Activated CD4-positive, CD25-positive, alpha-beta regulatory T cell treated with anti-CD3 and anti-CD28 coated beads, Interleukin-2, amount 50 U/mL, for 24 hours (primary cell): ENCODE measurements at regions not wholly inside any gene's neighbourhood (a gene's known extent, or its start where the extent isn't known, plus 50 kb on each side); places are given as distances from the start of the nearest gene placed in this dataset.

Experiments
- ATAC-seq, 2 donors: fragments of 150-1000 bp; cut with Tn5 transposase; one replicate each; pipeline ENCODE4 v1.10.0; 2021; ENCODE audit warnings: mild to moderate bottlenecking in 1 of 2, moderate library complexity in 1 of 2

- no peak for ATAC-seq
These were observed 161.1 kb upstream of the PDGFD start for GRCh38 chr11:104325093-104325492.

GRCh38 chr11:104324276-104324675, 160.3 kb upstream of the PDGFD start:
- ATAC-seq = no peak

DNA sequence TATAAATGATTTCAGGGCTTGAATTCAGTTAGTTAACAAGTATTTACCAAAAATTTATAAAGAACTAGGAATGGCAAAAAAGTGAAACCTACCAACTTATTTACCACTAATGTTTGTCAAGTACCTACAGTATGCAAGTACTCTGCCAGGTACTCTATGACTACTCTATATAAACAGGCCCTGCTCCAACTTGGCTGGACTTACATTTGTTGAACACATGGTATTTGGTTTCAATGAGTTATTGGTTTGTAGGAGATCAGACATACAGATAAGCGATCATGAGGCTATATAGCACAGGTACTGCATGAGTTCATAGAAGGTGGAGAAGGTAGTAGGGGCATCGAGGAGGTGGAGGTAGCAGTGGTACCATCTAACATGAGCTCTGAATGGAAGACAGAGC, 159.9 kb upstream of the PDGFD start:
- ATAC-seq = no peak

DNA sequence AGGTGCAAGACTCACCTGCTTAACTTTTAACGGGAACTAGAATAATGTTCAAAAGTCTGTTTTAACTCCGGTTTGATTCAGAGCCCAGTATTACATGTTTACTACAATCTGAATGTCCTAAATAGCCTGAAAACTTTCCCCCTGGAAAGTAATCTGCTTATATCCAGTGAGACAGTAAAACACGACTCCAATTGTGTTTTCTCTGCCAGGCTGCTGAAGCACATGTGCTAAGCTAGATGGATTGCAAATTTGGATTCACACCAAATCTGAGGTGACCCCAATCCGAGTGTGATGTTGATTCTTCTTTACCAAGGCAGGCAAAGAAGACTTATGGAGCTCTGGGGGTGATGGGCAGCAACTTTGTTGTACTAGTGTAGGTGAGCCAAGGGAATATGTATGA, 158.7 kb upstream of the PDGFD start:
- no peak for ATAC-seq

- no peak for ATAC-seq
These were observed 157.0 kb upstream of the PDGFD start for GRCh38 chr11:104320956-104321355.

GRCh38 chr11:104320097-104320496, 156.2 kb upstream of the PDGFD start:
- ATAC-seq = no peak

DNA sequence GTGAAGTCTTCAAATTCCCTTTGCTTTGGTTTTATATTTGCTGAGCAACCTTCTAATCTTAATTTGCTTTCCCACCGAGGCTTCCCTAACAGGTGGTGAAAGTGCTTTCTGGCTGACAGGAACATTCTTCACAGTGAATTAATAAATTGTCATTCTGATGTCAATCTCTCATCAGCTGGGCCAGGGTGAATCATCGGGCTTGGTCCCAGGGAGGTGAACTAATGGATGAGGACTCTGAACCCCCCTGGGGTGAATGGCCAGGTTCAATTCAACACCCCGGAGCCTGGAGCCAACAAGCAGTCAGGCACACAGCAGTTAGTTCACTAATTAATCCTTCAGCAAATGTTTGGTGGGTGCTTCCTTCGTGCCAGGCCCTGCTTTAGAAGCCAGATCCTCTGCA, 155.4 kb upstream of the PDGFD start:
- no peak for ATAC-seq

DNA sequence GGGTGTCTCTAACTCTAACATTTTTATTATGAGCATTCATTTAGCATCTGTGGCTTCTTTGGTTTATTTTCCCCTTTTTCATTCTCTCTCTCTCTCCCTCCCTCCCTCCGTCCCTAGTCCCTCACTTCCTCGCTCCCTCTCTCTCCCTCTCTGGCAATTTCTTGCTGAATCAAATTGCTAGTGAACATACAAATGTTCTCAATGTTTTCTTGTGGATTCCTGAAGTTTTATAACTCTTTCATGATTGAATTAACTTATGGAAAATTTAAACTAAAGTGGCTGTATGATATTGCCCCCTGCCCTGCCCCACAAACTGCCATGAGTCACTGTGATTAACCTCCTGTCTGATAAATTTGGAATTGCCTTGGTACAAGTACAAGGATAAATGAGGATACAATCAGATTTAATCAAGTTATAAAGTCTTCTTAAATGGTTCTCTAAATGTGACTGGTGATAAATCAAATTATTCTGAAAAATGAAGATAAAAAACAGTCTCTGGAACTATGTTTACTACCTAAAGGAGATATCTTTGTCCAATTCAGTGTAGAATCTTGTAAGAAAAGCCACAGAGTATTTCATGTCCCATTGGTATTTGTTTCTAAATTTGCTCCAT, 143.0 kb upstream of the PDGFD start:
- no peak for ATAC-seq

DNA sequence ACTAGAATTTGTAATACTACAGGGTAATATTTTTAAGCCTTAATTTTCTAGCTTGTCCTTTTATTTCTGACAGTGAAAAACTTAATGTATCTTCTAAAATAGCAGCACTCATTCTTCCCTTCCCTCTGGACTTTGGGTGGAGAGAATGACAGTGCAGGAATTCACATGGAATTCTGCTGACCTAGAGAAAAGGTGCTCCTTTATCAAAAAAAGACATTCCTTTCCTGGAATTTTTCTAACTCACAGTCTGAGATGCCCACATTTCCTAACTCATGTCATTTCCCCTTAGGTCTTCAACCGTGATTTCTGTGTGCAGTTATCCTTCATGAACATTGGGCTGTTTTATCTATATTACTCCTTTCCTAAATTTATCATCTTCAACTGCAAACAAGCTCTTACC, 137.8 kb upstream of the PDGFD start:
- no peak for ATAC-seq

DNA sequence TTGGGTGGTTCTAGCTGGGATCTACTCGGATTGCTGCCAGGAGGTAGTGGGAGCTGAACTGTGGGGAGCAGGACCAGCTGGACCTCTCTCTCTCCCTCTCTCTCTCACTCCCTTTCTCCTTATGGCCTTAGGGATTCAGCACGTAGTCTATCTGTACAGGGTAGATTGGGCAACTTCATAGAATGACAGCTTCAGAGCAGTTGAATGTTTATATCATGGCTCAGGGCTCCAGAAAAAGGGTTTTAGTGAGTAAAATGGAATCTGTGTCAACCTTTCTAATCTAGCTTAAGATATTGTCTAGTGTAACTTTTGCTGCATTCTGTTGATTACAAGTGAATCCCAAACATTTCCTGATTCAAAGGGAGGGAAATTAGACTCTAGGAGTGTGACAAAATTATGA, 127.7 kb upstream of the PDGFD start:
- ATAC-seq = no peak

DNA sequence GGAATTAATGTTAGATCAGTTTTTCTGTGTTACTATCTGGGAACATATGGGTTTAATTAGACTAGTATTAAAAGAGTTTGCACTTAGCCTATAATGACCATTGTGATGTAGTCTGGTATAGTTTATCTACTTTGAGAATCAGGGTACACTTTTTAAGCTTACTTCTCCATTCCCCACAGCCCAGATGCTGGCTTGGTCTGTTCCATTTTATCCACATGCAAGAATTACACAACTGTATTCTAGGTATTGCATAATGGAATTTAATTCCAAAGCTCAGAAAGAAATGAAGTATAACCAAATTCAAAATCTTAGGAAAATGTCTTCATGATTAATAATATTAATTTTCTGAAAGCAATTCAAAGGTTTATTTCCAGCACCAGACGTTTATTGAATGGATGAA, 122.2 kb upstream of the PDGFD start:
- no peak for ATAC-seq

- ATAC-seq = no peak
These were observed 115.6 kb upstream of the PDGFD start for GRCh38 chr11:104279587-104279986.

GRCh38 chr11:104275992-104276391, 112.0 kb upstream of the PDGFD start:
- no peak for ATAC-seq

DNA sequence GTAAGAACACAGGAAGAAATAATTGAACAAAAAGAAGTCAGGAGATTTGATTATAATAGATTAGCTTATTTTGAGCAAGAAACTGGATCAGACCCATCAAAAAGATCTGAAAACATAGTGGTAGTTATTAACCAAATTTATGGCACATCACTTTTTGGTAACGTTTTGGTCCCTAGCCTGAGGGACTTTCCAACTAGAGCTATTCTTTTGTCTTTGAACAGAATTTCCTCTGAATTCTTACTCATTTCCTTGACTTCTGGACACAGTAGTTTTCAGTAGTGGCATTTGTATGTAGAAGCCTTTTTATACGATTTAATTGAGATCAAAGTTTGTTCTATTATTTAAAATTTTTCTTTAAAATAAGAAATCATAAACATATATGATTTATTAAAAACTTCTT, 96.5 kb upstream of the PDGFD start:
- no peak for ATAC-seq

GRCh38 chr11:104259121-104259610, 95.2 kb upstream of the PDGFD start:
- ATAC-seq = no peak

DNA sequence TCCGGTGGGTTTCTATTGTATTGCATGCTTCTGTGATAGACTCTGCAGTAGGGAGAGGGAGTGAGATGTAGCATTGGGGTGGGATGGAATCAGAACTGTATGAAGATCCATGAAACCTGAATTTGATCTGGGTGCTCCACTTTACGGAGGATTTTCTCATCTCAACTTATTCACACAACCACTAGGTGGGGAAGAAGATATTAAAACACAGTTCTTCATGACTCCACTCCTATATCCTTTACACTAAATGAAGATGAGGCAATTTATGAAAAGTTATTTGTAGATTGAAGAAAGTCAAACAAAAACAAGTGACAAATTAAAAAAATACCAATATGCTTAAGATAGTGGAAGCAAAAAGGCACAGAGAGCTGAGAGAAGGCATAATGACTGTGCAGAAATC, 92.6 kb upstream of the PDGFD start:
- ATAC-seq = no peak

DNA sequence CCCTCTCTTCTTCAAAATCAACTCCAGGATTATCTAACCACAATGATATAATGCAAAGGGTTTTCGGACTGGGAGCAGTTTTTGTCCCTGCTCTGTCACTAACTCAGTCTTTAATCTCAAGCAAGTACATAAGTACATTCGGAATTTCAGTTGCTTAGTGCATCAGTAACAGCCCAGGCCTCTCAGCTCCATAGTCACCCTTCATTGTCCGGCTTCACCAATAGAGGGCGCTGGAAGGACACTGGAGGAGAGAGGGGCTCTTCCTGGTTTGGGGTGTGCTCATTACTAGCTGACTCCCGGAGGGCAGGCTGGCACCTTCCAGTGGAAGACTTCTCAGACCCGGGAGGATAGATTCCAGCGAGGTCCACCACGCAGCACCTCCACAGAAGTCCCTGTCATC, 90.4 kb upstream of the PDGFD start:
- no peak for ATAC-seq

DNA sequence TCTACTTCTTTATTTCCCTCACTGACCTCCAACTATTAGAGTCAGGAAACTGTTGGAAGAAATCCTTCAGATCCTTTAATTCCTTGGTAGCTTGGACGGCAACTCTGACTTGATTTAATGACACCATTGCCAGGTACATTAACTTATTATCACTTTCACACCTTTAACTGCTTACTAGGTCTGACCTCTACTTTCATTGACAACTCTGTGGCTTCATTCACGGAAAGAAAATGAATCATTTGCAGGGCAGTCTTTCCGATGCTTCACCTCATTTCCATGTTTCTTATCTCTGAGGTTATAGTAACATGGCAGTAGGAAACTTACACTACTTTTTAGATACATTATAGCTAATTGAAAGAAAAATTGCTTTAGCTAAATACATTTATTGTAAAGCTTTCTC, 82.6 kb upstream of the PDGFD start:
- ATAC-seq = no peak

DNA sequence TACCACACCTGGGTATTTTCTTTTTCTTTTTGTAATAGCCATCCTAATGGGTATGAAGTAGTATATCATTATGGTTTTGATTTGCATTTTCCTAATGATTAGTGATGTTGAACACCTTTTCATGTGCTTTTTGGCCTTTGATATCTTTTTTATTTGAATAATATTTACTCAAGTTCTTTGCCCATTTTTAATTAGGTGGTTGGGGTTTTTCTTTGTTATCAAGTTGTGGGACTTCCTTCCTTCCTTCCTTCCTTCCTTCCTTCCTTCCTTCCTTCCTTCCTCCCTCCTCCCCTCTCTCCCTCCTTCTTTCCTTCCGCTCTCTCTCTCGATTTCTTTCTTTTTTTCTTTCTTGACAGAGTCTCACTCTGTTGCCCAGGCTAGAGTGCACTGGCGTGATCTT, 75.0 kb upstream of the PDGFD start:
- no peak for ATAC-seq

- ATAC-seq = no peak
These were observed 61.1 kb upstream of the PDGFD start for GRCh38 chr11:104225047-104225446.

DNA sequence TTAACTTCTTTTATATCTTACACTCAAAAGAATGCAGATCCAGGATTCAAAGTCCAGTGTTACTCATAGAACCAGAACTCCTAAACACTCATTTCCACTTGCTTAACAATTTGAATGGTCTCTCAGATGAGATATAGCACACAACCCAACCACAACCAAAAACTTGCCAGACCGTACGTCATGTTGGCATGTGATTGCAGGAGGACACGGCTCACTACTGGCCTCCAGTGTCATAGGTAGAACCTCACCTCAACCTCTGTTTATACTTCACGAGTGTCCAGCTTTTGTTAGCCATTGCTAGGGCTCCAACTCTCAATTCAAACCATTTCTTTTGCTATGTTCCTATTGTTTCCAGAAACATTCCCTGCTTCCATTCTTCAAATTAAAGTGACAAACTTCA, 58.5 kb upstream of the PDGFD start:
- no peak for ATAC-seq

- ATAC-seq = no peak
These were observed 57.5 kb upstream of the PDGFD start for GRCh38 chr11:104221455-104221854.

- no peak for ATAC-seq
These were observed 55.1 kb upstream of the PDGFD start for GRCh38 chr11:104219096-104219495.

- no peak for ATAC-seq
These were observed 50.6 kb upstream of the PDGFD start for GRCh38 chr11:104214517-104214916.
